Renal cortical epithelial cell (primary cell): ENCODE measurements at regions not wholly inside any gene's neighbourhood (a gene's known extent, or its start where the extent isn't known, plus 50 kb on each side); places are given as distances from the start of the nearest gene placed in this dataset.

Experiments
- DNase-seq: peaks from one replicate; pipeline ENCODE4 v3.0.0-alpha.2; 2011; ENCODE audit warnings: low read depth

DNA sequence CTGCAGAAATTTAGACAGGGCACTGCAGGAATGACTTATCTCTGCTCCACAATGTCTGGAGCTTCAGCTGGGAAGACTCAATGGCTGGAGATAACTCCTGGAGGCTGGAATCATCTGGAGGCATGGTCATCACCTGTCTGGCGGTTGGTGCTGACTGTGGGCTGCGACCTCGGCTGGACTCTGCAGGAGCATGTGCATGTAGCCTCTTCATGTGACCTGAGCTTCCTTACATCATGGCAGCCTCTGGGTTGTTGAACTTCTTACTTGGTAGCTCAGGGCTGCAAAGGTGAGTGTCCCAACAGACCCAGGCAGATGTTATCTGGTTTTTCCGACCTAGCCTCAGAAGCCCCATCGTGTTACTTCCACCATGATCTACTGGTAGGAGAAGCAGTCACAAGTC, 188.2 kb upstream of the RPL38 start:
- DNase-seq = no peak

GRCh38 chr17:74015990-74016389, 187.5 kb upstream of the RPL38 start:
- no peak for DNase-seq

- DNase-seq = no peak
These were observed 187.0 kb upstream of the RPL38 start for GRCh38 chr17:74016461-74016860.

DNA sequence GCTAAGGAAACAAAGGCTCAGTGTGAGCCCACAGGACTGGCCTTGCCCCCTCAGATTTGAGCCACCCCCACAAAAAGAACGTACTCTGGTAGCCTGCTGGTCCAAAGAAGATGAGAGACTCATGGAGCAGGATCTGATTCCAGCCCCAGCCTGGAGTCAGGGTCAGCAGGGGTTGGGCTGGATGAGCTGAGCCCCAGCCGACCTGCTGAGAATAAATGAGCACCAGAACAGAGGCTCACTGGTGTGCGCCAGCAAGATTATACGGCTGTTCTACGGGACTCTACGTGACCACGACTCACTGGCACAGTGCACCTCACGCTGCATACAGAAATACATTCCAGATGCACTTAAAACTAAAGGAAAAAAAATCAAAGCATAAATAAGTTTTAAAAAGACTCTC, 186.0 kb upstream of the RPL38 start:
- DNase-seq = no peak

GRCh38 chr17:74018115-74018514, 185.4 kb upstream of the RPL38 start:
- DNase-seq = no peak

DNA sequence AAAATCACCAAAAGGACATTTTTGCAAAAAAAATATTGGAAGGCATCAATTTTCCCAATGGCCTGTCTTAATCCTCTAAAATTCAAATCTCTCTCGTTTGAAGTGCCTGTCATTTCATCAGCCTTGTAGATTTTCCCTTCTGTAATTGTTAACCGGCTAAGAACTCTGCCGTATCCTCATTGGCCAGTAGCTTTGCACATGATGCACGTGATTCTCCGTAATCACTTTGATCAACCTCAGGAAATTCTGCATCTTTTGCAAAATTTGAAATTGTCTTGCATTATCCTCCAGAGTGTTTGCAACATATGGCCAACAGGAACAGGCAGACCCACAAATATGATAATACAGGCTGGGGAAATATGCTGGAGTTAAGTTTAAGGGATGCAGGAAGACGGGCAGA, 184.2 kb upstream of the RPL38 start:
- no peak for DNase-seq

DNA sequence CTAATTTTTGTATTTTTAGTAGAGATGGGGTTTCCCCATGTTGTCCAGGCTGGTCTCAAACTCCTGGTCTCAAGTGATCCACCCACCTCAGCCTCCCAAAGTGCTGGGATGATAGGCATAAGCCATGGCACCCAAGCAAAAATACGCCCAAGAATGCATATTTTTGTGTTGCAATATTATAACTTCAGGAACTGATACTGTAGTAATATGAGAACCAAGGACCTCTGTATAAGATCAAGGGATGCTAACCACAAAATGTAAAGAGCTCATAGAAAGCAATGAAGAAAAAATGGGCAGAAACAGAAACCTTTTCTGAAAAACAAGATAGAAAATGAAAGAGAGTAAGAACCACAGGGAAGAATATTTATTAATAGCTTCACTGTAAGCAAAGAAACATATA, 183.6 kb upstream of the RPL38 start:
- no peak for DNase-seq

GRCh38 chr17:74020522-74020921, 183.0 kb upstream of the RPL38 start:
- no peak for DNase-seq

GRCh38 chr17:74024871-74025531, 178.5 kb upstream of the RPL38 start:
- no peak for DNase-seq

- no peak for DNase-seq
These were observed 176.0 kb upstream of the RPL38 start for GRCh38 chr17:74027444-74027843.

- DNase-seq = no peak
These were observed 174.9 kb upstream of the RPL38 start for GRCh38 chr17:74028354-74029116.

GRCh38 chr17:74031316-74032090, 172.0 kb upstream of the RPL38 start:
- DNase-seq = no peak

DNA sequence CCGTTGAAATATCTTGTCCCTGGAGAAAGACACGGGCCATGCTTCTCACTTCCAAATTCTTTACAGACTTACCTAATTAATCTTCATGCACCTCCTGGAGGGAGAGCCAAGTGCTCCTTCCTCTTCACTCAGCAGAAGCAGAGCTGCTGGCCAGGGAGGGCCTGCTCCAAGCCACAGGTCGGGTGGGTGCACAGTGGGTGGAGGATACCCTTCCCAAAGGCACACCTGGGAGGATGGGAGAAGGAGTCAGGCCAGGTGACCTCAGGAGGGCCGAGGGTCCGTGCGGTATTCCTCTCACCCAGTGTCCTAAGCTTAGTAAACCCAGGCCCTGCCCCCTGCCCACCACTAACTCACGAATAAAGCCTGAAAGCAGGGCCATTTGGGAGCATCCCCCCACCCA, 171.3 kb upstream of the RPL38 start:
- no peak for DNase-seq

DNA sequence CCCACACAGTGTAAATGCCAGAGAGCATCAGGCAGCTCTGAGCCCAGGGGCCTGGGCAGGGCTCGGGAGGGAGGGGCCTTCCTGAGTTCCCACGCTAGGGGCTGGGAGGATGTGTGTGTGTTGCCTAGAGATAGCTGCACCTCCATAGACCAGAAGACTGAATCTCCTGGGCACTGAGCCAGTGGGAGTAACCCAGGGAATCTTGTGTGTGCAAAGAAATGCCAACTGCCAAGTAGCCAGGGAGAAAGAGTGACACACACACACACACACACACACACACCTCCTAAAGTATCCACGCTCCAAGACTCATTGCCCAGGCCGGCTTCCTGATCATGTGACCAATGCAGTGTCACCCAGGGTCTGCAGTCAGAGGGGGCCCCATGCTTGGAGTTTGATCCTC, 166.2 kb upstream of the RPL38 start:
- DNase-seq = peak; percentile 19

DNA sequence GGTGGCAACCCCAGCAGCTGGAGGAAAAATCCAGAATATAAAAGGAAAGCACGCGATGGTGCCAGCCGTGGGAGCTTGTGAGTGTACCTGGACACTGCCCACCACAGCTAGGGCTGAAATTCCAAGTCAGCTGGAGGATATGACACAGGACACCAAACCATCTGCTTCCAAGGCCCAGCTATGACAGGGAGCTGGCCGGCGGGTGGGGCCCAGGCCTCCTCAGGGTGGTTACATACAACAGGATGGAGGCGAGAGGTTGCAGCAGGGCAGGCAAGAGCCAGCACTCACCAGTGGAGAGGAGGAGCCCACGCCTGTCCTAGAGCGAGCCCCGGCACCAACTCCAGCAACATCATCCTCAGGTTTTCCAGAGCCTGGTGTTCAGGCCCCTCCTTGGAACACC, 163.2 kb upstream of the RPL38 start:
- no peak for DNase-seq

GRCh38 chr17:74040729-74041128, 162.7 kb upstream of the RPL38 start:
- DNase-seq = no peak

- no peak for DNase-seq
These were observed 161.4 kb upstream of the RPL38 start for GRCh38 chr17:74041869-74042640.

- DNase-seq = peak; percentile 41
These were observed 160.6 kb upstream of the RPL38 start for GRCh38 chr17:74042744-74043486.

DNA sequence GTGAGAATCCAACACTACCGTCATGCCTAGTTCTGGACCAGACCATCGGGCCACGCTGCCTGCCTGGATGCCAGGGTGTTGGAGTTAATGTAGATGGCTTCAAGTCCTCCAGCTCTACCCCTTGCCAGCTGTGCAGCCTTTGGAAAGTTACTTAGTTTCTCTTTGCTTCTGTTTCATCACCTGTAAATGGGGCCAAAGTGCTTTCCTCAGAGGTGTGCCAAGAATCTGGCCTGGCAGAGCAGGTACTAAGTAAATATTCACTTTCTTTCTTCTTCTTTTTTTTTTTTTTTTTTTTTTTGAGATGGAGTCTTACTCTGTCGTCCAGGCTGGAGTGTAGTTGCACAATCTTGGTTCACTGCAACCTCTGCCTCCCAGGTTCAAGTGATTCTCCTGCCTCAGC, 159.5 kb upstream of the RPL38 start:
- no peak for DNase-seq

DNA sequence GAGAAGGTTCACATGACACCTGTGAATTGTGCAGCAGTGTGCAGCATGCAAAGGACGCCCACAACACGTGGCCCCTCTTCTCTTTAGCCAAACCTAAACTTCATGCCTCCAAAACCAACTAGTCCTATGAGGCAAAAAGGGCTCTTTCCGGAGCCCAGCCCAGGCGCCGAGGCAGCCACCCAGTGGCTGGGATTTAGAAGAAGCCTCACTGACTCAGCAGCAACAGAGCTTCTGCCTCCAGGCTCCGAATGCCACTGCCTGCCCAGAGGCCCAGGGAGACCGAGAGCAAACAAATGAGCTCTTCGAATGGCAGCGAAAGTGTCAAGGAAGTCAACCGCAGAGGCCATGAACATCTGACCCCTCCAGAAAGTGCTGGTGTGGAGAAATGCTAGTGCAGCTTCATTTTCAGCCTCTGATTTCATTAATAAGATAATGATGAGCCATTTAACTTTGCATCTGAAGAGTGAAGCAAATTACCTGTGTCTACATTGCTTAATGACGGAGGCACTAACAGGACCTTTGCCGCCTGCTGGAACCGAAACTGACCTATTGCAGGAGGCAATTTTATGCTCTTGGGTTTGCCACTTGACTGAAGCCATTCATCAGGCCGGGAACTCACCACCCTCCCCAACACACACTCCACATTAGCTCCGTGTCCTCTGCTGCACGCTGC, 157.7 kb upstream of the RPL38 start:
- no peak for DNase-seq
